ENCODE measurements at regions not wholly inside any gene's neighbourhood (a gene's known extent, or its start where the extent isn't known, plus 50 kb on each side); places are given as distances from the start of the nearest gene placed in this dataset.

GRCh38 chr14:21807975-21808374 is 134.4 kb upstream of the OR4E1 start:
- no peak for DNase-seq (ENCODE audit: low read depth in 1 of 2, low spot score in 1 of 2)
- FAIRE-seq = no peak
- ATAC-seq = no peak
- CTCF ChIA-PET = no interaction called here
- Histone ChIP-seq H3K4me2 (no peak overlapping the region), H3K4me3 (no peak overlapping the region), H3K27ac (no peak overlapping the region), H3K9me3 (no peaks in the 10 kb centered on the region), H3K4me1 (no peaks in the 10 kb centered on the region)
- TF ChIP-seq REST (IDR thresholded peaks at IDR 0.05) = no peak
- TF ChIP-seq TP53 (CRISPR knock-in tag; IDR thresholded peaks at IDR 0.05) = no peak
- TF ChIP-seq RFX5 (IDR thresholded peaks at IDR 0.05) = no peak
- TF ChIP-seq EHMT2 (IDR thresholded peaks at IDR 0.05; ENCODE audit: low read depth) = no peak
- TF ChIP-seq CBX2 (IDR thresholded peaks at IDR 0.05; ENCODE audit: borderline replicate concordance, low read depth) = no peak
- no peak for TF ChIP-seq HMGXB4 (CRISPR knock-in tag; IDR thresholded peaks at IDR 0.05; ENCODE audit: borderline replicate concordance)
- TF ChIP-seq MAZ (IDR thresholded peaks at IDR 0.05; ENCODE audit: borderline replicate concordance, low read depth, low read length) = no peak
- TF ChIP-seq HDAC2 (IDR thresholded peaks at IDR 0.05) = no peak
- no peak for TF ChIP-seq SMC3 (IDR thresholded peaks at IDR 0.05)
- TF ChIP-seq CEBPB (IDR thresholded peaks at IDR 0.05) = no peak
- no peak for TF ChIP-seq E2F6 (IDR thresholded peaks at IDR 0.05; ENCODE audit: borderline replicate concordance, low read depth)
- no peak for TF ChIP-seq NFE2L2 (conservative IDR thresholded peaks at IDR 0.05; ENCODE audit: low read length)
- TF ChIP-seq ZFP36 (IDR thresholded peaks at IDR 0.05; ENCODE audit: borderline replicate concordance, partially characterized antibody) = no peak
- TF ChIP-seq PBX3 (IDR thresholded peaks at IDR 0.05) = no peak
- TF ChIP-seq BHLHE40 (IDR thresholded peaks at IDR 0.05; ENCODE audit: low read depth, low read length) = no peak
- TF ChIP-seq TFCP2L1 (CRISPR knock-in tag; IDR thresholded peaks at IDR 0.05) = no peak
- WGBS (ENCODE audit: missing lambda C conversion rate) = 39% methylated on average over 13 of the region's 13 CpGs
- POLR2A ChIA-PET = no interaction called here

- H3K4me1 ChIP-seq = no peaks in the 10 kb centered on the region
- no peak overlapping the region for H3K4me3 ChIP-seq
- no peak overlapping the region for H3K4me2 ChIP-seq
- FAIRE-seq (no peak), ATAC-seq (no peak), DNase-seq (ENCODE audit: low read depth in 1 of 2, low spot score in 1 of 2) (no peak)
- H3K27ac ChIP-seq = no peak overlapping the region
- POLR2A ChIA-PET = no interaction called here
- no peak for TF ChIP-seq MYC (IDR thresholded peaks at IDR 0.05; ENCODE audit: borderline replicate concordance, low read length)
- TF ChIP-seq ESRRA (IDR thresholded peaks at IDR 0.05; ENCODE audit: borderline replicate concordance, low read length) = no peak
- no peak for TF ChIP-seq HOXB13 (CRISPR knock-in tag; IDR thresholded peaks at IDR 0.05; ENCODE audit: low read depth)
- WGBS (ENCODE audit: missing lambda C conversion rate) = 51% methylated on average over 2 of the region's 2 CpGs
- CTCF ChIA-PET = no interaction called here
- H3K9me3 ChIP-seq = no peaks in the 10 kb centered on the region
Observed at GRCh38 chr14:21804981-21805380, 131.4 kb upstream of the OR4E1 start.
